K562 (cell line): ENCODE measurements at regions not wholly inside any gene's neighbourhood (a gene's known extent, or its start where the extent isn't known, plus 50 kb on each side); places are given as distances from the start of the nearest gene placed in this dataset.

ENCODE experiments used
- ATAC-seq: fragments of 200-7000 bp; cut with Tn5 transposase; 3 replicates; pipeline ENCODE4 v1.9.1; 2020; ENCODE audit warnings: moderate library complexity
- BruUV-seq: library from RNA; stranded (reverse); fragments of 400-500 nt; replicated peaks from 2 replicates; lab custom pipeline; 2021; lab: Mats Ljungman, UMichigan
- CTCF ChIA-PET: fragments of 300-600 bp; formaldehyde crosslinking; extraction: SDS; loops from one replicate; lab custom pipeline; 2021; ENCODE audit warnings: low intra/inter-chr PET ratio; lab: Yijun Ruan, JAX
- POLR2A ChIA-PET: fragments of 300-600, 350-650 bp; sonication (Branson Sonifier 250); formaldehyde crosslinking; extraction: SDS; loops from one replicate; lab custom pipeline; 2021; ENCODE audit warnings: antibody characterized with exemption, inconsistent platforms; lab: Yijun Ruan, JAX
- DNase-seq, 4 experiments: peaks; one replicate each; pipeline versions ENCODE4 v3.0.0 to v3.0.0-alpha.2; 2011 to 2018; ENCODE audit warnings: low spot score in 3 of 4, mixed read lengths in 3 of 4; ENCODE audit errors: extremely low read depth in 1 of 4
- FAIRE-seq: peaks from 2 replicates; lab custom pipeline; 2011; peaks lifted over from hg19 to GRCh38; lab: Jason Lieb, UNC
- H2AFZ ChIP-seq: 2 replicates; pipeline ENCODE4 v1.6.0; 2011; ENCODE audit warnings: low read depth, low read length, control low read depth, inconsistent platforms
- H3K27ac ChIP-seq: fragments of 200-600 bp; 3 replicates; pipeline ENCODE4 v1.8.0; 2011; ENCODE audit warnings: low read depth, mild to moderate bottlenecking, control low read depth, inconsistent platforms, low read length, moderate library complexity, mixed read lengths; ENCODE audit errors: extremely low read depth
- H3K27me3 ChIP-seq, 2 experiments: fragments of 300-600 bp in 1 of 2; 2 replicates in 1 of 2; 3 replicates in 1 of 2; pipeline versions ENCODE4 v1.6.0 to v1.8.0; 2011; ENCODE audit warnings: inconsistent platforms in 2 of 2, low read length in 2 of 2, mild to moderate bottlenecking in 1 of 2, mixed read lengths in 1 of 2, moderate library complexity in 1 of 2; ENCODE audit not compliant: control insufficient read depth in 2 of 2, insufficient read depth in 2 of 2
- H3K36me3 ChIP-seq: fragments of 300-600 bp; 3 replicates; pipeline ENCODE4 v1.8.0; 2011; ENCODE audit warnings: mild to moderate bottlenecking, low read length, inconsistent platforms; ENCODE audit not compliant: control insufficient read depth, insufficient read depth
- H3K4me1 ChIP-seq, 2 experiments: fragments of 200-600 bp in 1 of 2; replicated peaks in 1 of 2; 2 replicates in 1 of 2; 3 replicates in 1 of 2; pipeline versions ENCODE4 v1.5.1 to v1.8.0; 2011; ENCODE audit warnings: inconsistent platforms in 2 of 2, low read length in 2 of 2, mild to moderate bottlenecking in 1 of 2, mixed read lengths in 1 of 2, moderate library complexity in 1 of 2; ENCODE audit not compliant: control insufficient read depth in 2 of 2, insufficient read depth in 2 of 2
- H3K4me2 ChIP-seq: 2 replicates; pipeline ENCODE4 v1.6.1; 2011; ENCODE audit warnings: low read length, control low read depth, inconsistent platforms, mixed read lengths; ENCODE audit not compliant: insufficient read depth
- H3K4me3 ChIP-seq: fragments of 200-600 bp; sonication (generic), shearing (Covaris generic); 2 replicates; pipeline ENCODE4 v1.5.1; 2016; ENCODE audit warnings: control low read depth, inconsistent platforms
- H3K79me2 ChIP-seq: fragments of 200-600 bp; 3 replicates; pipeline ENCODE4 v1.8.0; 2011; ENCODE audit warnings: low read length, inconsistent platforms; ENCODE audit not compliant: control insufficient read depth, insufficient read depth
- H3K9ac ChIP-seq, 2 experiments: 2 replicates each; pipeline versions ENCODE4 v1.6.0 to v1.6.1; 2011; ENCODE audit warnings: low read depth in 2 of 2, low read length in 2 of 2, control low read depth in 1 of 2, inconsistent platforms in 1 of 2, mild to moderate bottlenecking in 1 of 2, mixed read lengths in 1 of 2; ENCODE audit not compliant: insufficient read depth in 1 of 2
- H3K9me1 ChIP-seq: one replicate; pipeline ENCODE4 v1.6.0; 2011; ENCODE audit warnings: inconsistent platforms, mild to moderate bottlenecking, low read length, moderate library complexity; ENCODE audit not compliant: control insufficient read depth, insufficient read depth
- H3K9me3 ChIP-seq: replicated peaks from 2 replicates; pipeline ENCODE4 v1.5.1; 2011; ENCODE audit warnings: low read depth, low read length, inconsistent platforms; ENCODE audit not compliant: control insufficient read depth, insufficient read depth
- H4K20me1 ChIP-seq: replicated peaks from 2 replicates; pipeline ENCODE4 v1.6.1; 2011; ENCODE audit warnings: low read length, inconsistent platforms, mixed read lengths; ENCODE audit not compliant: control insufficient read depth, insufficient read depth
- ARID2 ChIP-seq: fragments of 450-650 bp; IDR thresholded peaks from 2 replicates; pipeline ENCODE4 v1.6.1; 2017; ENCODE audit warnings: antibody characterized with exemption, mild to moderate bottlenecking
- BACH1 ChIP-seq: fragments of 200-800 bp; sonication (Bioruptor generic); IDR thresholded peaks from 2 replicates; pipeline ENCODE4 v1.6.1; 2016; ENCODE audit warnings: missing genetic modification characterization, missing compliant biosample characterization
- MTA3 ChIP-seq: fragments of 450-650 bp; formaldehyde crosslinking; IDR thresholded peaks from 2 replicates; pipeline ENCODE4 v1.6.1; 2017; ENCODE audit warnings: mild to moderate bottlenecking, borderline replicate concordance
- THRAP3 ChIP-seq: fragments of 450-650 bp; IDR thresholded peaks from 2 replicates; pipeline ENCODE4 v1.6.1; 2016; ENCODE audit warnings: mild to moderate bottlenecking, inconsistent platforms, borderline replicate concordance
- TSC22D4 ChIP-seq: fragments of 450-650 bp; IDR thresholded peaks from 2 replicates; pipeline ENCODE4 v1.6.1; 2016; ENCODE audit warnings: missing genetic modification characterization, missing biosample characterization, control low read depth
- ZNF197 ChIP-seq: fragments of 200-800 bp; sonication (Bioruptor generic); IDR thresholded peaks from 2 replicates; pipeline ENCODE4 v1.6.1; 2016; ENCODE audit warnings: low read depth, missing genetic modification characterization, missing compliant biosample characterization
- ZNF23 ChIP-seq: fragments of 250-450 bp; sonication (Bioruptor Pico); IDR thresholded peaks from 2 replicates; pipeline ENCODE4 v1.4.0; 2020; ENCODE audit warnings: mild to moderate bottlenecking
- ZNF717 ChIP-seq: fragments of 250-450 bp; sonication (Bioruptor Pico); IDR thresholded peaks from 2 replicates; pipeline ENCODE4 v1.5.0; 2021
- WGBS: fragments of 100-300 bp; shearing (Covaris generic); methylation state at CpG from one replicate; pipeline ENCODE4 v1.1.6; 2016; ENCODE audit warnings: low coverage, mixed read lengths; ENCODE audit not compliant: insufficient coverage; ENCODE audit errors: missing lambda C conversion rate; 5-methylcytosine and 5-hydroxymethylcytosine counted together
- in situ Hi-C: fragments of 300-500 bp; cut with MboI; formaldehyde crosslinking; loops from 4 replicates; pipeline ENCODE4 v1.15.0; 2018; ENCODE audit warnings: inconsistent platforms, mixed read lengths
- intact Hi-C: fragments of 100-400 bp; cut with micrococcal nuclease; formaldehyde crosslinking; loops from 2 replicates; pipeline ENCODE4 v1.14.2; 2022
- TF ChIP-seq, protein P1 (sequence below): fragments of 450-650 bp; conservative IDR thresholded peaks from 2 replicates; pipeline ENCODE4 v1.6.1; 2016; ENCODE audit warnings: missing genetic modification characterization, low read depth, mild to moderate bottlenecking, missing compliant biosample characterization, moderate library complexity
- TF ChIP-seq, protein P2 (sequence below): sonication (generic); formaldehyde crosslinking; IDR thresholded peaks from 2 replicates; pipeline ENCODE4 v1.8.0; 2022; ENCODE audit warnings: mild to moderate bottlenecking, missing genetic modification reagents
- TF ChIP-seq, protein P3 (sequence below): fragments of 200-800 bp; sonication (Bioruptor generic); IDR thresholded peaks from 2 replicates; pipeline ENCODE4 v1.6.1; 2017; ENCODE audit warnings: missing genetic modification characterization, missing compliant biosample characterization
- TF ChIP-seq, protein P4 (sequence below): fragments of 250-450 bp; sonication (Bioruptor Pico); IDR thresholded peaks from 2 replicates; pipeline ENCODE4 v1.4.0; 2020

DNA sequence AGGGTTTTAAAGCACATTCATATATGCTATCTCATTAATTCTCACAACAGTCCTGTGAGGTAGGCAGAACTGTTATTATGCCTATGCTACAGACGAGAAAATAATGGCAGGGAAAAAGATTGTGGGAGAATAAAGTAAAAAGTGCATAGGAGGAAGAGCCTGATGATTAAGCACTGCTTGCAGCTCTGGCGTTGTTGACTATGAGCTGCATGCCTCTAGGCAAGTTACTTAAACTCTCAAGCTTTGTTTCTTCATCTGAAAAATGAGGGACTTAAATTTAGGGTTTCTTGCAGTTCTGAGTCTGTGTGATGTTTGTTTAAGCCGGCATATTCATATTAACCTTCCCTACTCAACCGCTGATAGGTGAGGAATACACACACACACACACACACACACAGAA lies 51.6 kb upstream of the RAPH1 start (continued):
- TF ChIP-seq THRAP3 (no peak), MTA3 (no peak), ARID2 (no peak)
- TF ChIP-seq, protein P1, sequence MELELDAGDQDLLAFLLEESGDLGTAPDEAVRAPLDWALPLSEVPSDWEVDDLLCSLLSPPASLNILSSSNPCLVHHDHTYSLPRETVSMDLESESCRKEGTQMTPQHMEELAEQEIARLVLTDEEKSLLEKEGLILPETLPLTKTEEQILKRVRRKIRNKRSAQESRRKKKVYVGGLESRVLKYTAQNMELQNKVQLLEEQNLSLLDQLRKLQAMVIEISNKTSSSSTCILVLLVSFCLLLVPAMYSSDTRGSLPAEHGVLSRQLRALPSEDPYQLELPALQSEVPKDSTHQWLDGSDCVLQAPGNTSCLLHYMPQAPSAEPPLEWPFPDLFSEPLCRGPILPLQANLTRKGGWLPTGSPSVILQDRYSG, result no peak
- TF ChIP-seq, protein P2, sequence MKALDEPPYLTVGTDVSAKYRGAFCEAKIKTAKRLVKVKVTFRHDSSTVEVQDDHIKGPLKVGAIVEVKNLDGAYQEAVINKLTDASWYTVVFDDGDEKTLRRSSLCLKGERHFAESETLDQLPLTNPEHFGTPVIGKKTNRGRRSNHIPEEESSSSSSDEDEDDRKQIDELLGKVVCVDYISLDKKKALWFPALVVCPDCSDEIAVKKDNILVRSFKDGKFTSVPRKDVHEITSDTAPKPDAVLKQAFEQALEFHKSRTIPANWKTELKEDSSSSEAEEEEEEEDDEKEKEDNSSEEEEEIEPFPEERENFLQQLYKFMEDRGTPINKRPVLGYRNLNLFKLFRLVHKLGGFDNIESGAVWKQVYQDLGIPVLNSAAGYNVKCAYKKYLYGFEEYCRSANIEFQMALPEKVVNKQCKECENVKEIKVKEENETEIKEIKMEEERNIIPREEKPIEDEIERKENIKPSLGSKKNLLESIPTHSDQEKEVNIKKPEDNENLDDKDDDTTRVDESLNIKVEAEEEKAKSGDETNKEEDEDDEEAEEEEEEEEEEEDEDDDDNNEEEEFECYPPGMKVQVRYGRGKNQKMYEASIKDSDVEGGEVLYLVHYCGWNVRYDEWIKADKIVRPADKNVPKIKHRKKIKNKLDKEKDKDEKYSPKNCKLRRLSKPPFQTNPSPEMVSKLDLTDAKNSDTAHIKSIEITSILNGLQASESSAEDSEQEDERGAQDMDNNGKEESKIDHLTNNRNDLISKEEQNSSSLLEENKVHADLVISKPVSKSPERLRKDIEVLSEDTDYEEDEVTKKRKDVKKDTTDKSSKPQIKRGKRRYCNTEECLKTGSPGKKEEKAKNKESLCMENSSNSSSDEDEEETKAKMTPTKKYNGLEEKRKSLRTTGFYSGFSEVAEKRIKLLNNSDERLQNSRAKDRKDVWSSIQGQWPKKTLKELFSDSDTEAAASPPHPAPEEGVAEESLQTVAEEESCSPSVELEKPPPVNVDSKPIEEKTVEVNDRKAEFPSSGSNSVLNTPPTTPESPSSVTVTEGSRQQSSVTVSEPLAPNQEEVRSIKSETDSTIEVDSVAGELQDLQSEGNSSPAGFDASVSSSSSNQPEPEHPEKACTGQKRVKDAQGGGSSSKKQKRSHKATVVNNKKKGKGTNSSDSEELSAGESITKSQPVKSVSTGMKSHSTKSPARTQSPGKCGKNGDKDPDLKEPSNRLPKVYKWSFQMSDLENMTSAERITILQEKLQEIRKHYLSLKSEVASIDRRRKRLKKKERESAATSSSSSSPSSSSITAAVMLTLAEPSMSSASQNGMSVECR (CRISPR knock-in tag), result no peak

DNA sequence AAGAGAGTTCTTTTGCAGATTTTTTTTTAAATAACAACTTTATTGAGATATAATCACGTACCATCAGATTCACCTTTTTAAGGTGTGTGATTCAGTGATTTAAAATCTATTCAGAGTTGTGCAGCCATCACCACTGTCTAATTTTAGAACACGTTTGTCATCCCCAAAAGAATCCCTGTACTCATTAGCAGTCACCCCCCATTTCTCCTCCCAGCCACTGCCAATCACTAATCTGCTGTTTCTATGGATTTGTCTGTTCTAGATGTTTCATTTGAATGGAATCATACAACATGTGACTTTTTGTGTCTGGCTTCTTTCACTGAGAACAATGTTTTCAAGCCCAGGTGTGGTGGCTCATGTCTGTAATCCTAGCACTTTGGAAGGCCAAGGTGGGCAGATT lies 55.4 kb upstream of the RAPH1 start:
- FAIRE-seq, result no peak
- no peaks in the 10 kb centered on the region for H3K36me3 ChIP-seq
- BruUV-seq, result no TSS peak
- no peaks in the 10 kb centered on the region for H4K20me1 ChIP-seq
- H3K9me1 ChIP-seq, result no peaks in the 10 kb centered on the region
- no peaks in the 10 kb centered on the region for H3K4me1 ChIP-seq
- H3K4me2 ChIP-seq, result no peak overlapping the region
- no peak overlapping the region for H2AFZ ChIP-seq
- in situ Hi-C loops, result no loop called here
- intact Hi-C loops, result no loop called here
- no peaks in the 10 kb centered on the region for H3K9me3 ChIP-seq
- no peak overlapping the region for H3K4me3 ChIP-seq
- no peak for ATAC-seq
- POLR2A ChIA-PET, result no interaction called here
- H3K9ac ChIP-seq, result no peak overlapping the region
- no peaks in the 10 kb centered on the region for H3K79me2 ChIP-seq
- CTCF ChIA-PET, result no interaction called here
- 0% methylated on average over 2 of the region's 2 CpGs for WGBS
- H3K27ac ChIP-seq, result no peak overlapping the region
- peaks cover 2 to 12% of the 10 kb centered on the region in 2 experiments; a peak in 3 of 5 replicates for H3K27me3 ChIP-seq
- DNase-seq, result no peak
- TF ChIP-seq ZNF23 (no peak), BACH1 (no peak), ZNF717 (no peak), TSC22D4 (tag) (no peak), ZNF197 (no peak)
- TF ChIP-seq, protein P3, sequence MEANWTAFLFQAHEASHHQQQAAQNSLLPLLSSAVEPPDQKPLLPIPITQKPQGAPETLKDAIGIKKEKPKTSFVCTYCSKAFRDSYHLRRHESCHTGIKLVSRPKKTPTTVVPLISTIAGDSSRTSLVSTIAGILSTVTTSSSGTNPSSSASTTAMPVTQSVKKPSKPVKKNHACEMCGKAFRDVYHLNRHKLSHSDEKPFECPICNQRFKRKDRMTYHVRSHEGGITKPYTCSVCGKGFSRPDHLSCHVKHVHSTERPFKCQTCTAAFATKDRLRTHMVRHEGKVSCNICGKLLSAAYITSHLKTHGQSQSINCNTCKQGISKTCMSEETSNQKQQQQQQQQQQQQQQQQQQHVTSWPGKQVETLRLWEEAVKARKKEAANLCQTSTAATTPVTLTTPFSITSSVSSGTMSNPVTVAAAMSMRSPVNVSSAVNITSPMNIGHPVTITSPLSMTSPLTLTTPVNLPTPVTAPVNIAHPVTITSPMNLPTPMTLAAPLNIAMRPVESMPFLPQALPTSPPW, result no peak
- TF ChIP-seq, protein P4, sequence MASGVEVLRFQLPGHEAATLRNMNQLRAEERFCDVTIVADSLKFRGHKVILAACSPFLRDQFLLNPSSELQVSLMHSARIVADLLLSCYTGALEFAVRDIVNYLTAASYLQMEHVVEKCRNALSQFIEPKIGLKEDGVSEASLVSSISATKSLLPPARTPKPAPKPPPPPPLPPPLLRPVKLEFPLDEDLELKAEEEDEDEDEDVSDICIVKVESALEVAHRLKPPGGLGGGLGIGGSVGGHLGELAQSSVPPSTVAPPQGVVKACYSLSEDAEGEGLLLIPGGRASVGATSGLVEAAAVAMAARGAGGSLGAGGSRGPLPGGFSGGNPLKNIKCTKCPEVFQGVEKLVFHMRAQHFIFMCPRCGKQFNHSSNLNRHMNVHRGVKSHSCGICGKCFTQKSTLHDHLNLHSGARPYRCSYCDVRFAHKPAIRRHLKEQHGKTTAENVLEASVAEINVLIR (CRISPR knock-in tag), result no peak
